Lower lobe of right lung (tissue), 2 donors: ENCODE measurements at regions not wholly inside any gene's neighbourhood (a gene's known extent, or its start where the extent isn't known, plus 50 kb on each side); places are given as distances from the start of the nearest gene placed in this dataset.

Experiments
- ATAC-seq, 2 donors: fragments of 200-7000 bp; cut with Tn5 transposase; one replicate each; pipeline ENCODE4 v1.9.1; 2020 to 2022; ENCODE audit warnings: mild to moderate bottlenecking in 2 of 2, moderate library complexity in 2 of 2
- DNase-seq: peaks from one replicate; pipeline ENCODE4 v3.0.0-alpha.2; 2020
- H3K27ac ChIP-seq: fragments of 200-600 bp; one replicate; pipeline ENCODE4 v1.8.0; 2022
- H3K27me3 ChIP-seq: fragments of 200-600 bp; one replicate; pipeline ENCODE4 v1.8.0; 2022; ENCODE audit warnings: low read depth
- H3K36me3 ChIP-seq: fragments of 200-600 bp; one replicate; pipeline ENCODE4 v1.8.0; 2022; ENCODE audit warnings: mild to moderate bottlenecking
- H3K4me1 ChIP-seq: fragments of 200-600 bp; one replicate; pipeline ENCODE4 v1.8.0; 2022
- H3K4me3 ChIP-seq: fragments of 200-600 bp; one replicate; pipeline ENCODE4 v1.8.0; 2022; ENCODE audit warnings: mild to moderate bottlenecking
- H3K9me3 ChIP-seq: fragments of 200-600 bp; one replicate; pipeline ENCODE4 v1.8.0; 2022
- CTCF ChIP-seq: fragments of 200-600 bp; IDR thresholded peaks from one replicate; pipeline ENCODE4 v1.8.0; 2022; ENCODE audit warnings: antibody characterized with exemption, mild to moderate bottlenecking
- intact Hi-C: fragments of 100-400 bp; cut with DNase I; formaldehyde crosslinking; loops from one replicate; pipeline ENCODE4 v1.11.0; 2022
- donor health status: DM: no; HTN: yes; CAD: no; lungs with severe emphysema.

- H3K4me3 ChIP-seq = no peak overlapping the region
- DNase-seq = no peak
- peak; percentile 21 to 58 for ATAC-seq
These were observed 63.8 kb downstream of the RTP5 start for GRCh38 chr2:241933179-241933911.

GRCh38 chr2:241935314-241935713, 65.8 kb downstream of the RTP5 start:
- no peak for TF ChIP-seq CTCF
- no peaks in the 10 kb centered on the region for H3K9me3 ChIP-seq
- intact Hi-C loops = no loop called here
- no peak overlapping the region for H3K4me3 ChIP-seq
- H3K4me1 ChIP-seq = peaks cover 8% of the 10 kb centered on the region
- H3K36me3 ChIP-seq = no peaks in the 10 kb centered on the region
- no peak overlapping the region for H3K27ac ChIP-seq
- DNase-seq = no peak
- ATAC-seq = no peak
- peaks cover 8% of the 10 kb centered on the region for H3K27me3 ChIP-seq

More at GRCh38 chr2:241933179-241933911, 63.8 kb downstream of the RTP5 start:
- intact Hi-C loops = no loop called here
- TF ChIP-seq CTCF = no peak
- H3K9me3 ChIP-seq = no peaks in the 10 kb centered on the region
- no peaks in the 10 kb centered on the region for H3K36me3 ChIP-seq
- H3K4me1 ChIP-seq = peaks cover 8% of the 10 kb centered on the region
- H3K27ac ChIP-seq = no peak overlapping the region
- H3K27me3 ChIP-seq = peaks cover 8% of the 10 kb centered on the region

- Histone ChIP-seq H3K27me3 (peaks cover 8% of the 10 kb centered on the region), H3K9me3 (no peaks in the 10 kb centered on the region), H3K27ac (no peak overlapping the region), H3K36me3 (no peaks in the 10 kb centered on the region), H3K4me1 (peaks cover 8% of the 10 kb centered on the region), H3K4me3 (no peak overlapping the region)
- no peak for ATAC-seq
- TF ChIP-seq CTCF = no peak
- intact Hi-C loops = no loop called here
- DNase-seq = no peak
These were observed 66.2 kb downstream of the RTP5 start for GRCh38 chr2:241935774-241936173.

- intact Hi-C loops = no loop called here
- ATAC-seq = no peak
- Histone ChIP-seq H3K27me3 (peaks cover 8% of the 10 kb centered on the region), H3K4me1 (peaks cover 8% of the 10 kb centered on the region), H3K36me3 (no peaks in the 10 kb centered on the region), H3K27ac (no peak overlapping the region), H3K9me3 (no peaks in the 10 kb centered on the region), H3K4me3 (no peak overlapping the region)
- no peak for DNase-seq
- TF ChIP-seq CTCF = no peak
These were observed 67.1 kb downstream of the RTP5 start for GRCh38 chr2:241936457-241937133.

GRCh38 chr2:241937297-241937696, 67.8 kb downstream of the RTP5 start:
- H3K27ac ChIP-seq = no peak overlapping the region
- H3K36me3 ChIP-seq = no peaks in the 10 kb centered on the region
- H3K9me3 ChIP-seq = no peaks in the 10 kb centered on the region
- no peak for DNase-seq
- H3K4me1 ChIP-seq = peaks cover 8% of the 10 kb centered on the region
- intact Hi-C loops = no loop called here
- no peak overlapping the region for H3K4me3 ChIP-seq
- ATAC-seq = no peak
- TF ChIP-seq CTCF = no peak
- H3K27me3 ChIP-seq = peaks cover 8% of the 10 kb centered on the region
